Activated T-cell treated with anti-CD3 and anti-CD28 coated beads, Interleukin-2, amount 50 U/mL, for 4 hours (primary cell): ENCODE measurements at regions not wholly inside any gene's neighbourhood (a gene's known extent, or its start where the extent isn't known, plus 50 kb on each side); places are given as distances from the start of the nearest gene placed in this dataset.
"Not testable (repeated sequence)": the region's sequence is repeated elsewhere in the genome, so short reads cannot be mapped to it uniquely, and the experiment has no call there.

Experiments used
- ATAC-seq, 2 donors: fragments of 200-7000 bp; cut with Tn5 transposase; one replicate each; pipeline ENCODE4 v1.10.0; 2021
- DNase-seq: peaks from one replicate; pipeline ENCODE4 v3.0.0-alpha.2; 2020
- H3K27me3 Mint-ChIP-seq: one replicate; pipeline ENCODE4 v1.8.0; 2021; ENCODE audit warnings: low read depth, mixed read lengths
- H3K36me3 Mint-ChIP-seq: one replicate; pipeline ENCODE4 v1.8.0; 2022; ENCODE audit warnings: mixed read lengths; ENCODE audit not compliant: insufficient read depth
- H3K4me1 Mint-ChIP-seq: one replicate; pipeline ENCODE4 v1.8.0; 2021; ENCODE audit warnings: low read depth, mixed read lengths
- H3K4me3 Mint-ChIP-seq: one replicate; pipeline ENCODE4 v1.8.0; 2021; ENCODE audit warnings: mild to moderate bottlenecking, moderate library complexity, mixed read lengths
- H3K9me3 Mint-ChIP-seq: one replicate; pipeline ENCODE4 v1.8.0; 2021; ENCODE audit warnings: mixed read lengths

DNA sequence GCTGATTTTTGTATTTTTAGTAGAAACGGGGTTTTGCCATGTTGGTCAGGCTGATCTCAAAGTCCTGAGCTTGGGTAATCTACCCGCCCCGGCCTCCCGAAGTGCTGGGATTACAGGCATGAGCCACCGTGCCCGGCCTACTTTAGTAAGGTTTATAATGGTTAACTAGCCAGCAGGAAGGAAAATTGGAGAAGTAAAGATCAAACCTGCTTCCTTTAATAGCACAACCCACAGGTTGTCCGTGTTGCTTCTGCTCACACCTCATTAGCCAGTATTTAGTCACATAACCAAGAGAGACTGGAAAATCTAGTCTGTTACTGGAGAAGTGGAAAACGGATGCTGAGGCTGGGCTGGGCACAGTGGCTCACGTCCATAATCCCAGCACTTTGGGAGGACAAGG, 51.9 kb upstream of the TBL1XR1 start:
- peaks cover 5% of the 10 kb centered on the region for H3K4me1 Mint-ChIP-seq
- DNase-seq (no peak), ATAC-seq (no peak)
- no peaks in the 10 kb centered on the region for H3K36me3 Mint-ChIP-seq
- no peaks in the 10 kb centered on the region for H3K27me3 Mint-ChIP-seq
- peaks cover 5% of the 10 kb centered on the region for H3K9me3 Mint-ChIP-seq
- H3K4me3 Mint-ChIP-seq, result no peak overlapping the region

DNA sequence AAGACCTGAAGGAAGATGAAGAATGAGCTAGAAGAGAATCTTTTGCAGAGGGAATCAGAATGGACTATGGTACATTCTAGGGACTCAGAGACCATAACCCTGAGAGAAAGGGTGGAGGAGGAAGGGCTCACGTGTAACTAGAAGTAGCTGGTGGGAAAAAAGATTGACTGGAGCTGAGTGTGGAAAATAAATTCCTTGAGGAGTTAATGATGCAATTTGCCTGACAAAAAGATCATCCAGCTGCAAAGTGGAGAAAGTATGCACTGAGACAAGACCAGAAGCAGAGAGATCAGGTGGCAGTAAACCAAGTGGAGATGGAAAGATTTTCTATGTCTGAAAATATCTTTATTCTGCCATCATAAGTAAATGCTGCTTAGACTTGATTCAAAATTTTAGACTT, 52.9 kb upstream of the TBL1XR1 start:
- H3K9me3 Mint-ChIP-seq, result peaks cover 5% of the 10 kb centered on the region
- no peak overlapping the region for H3K4me3 Mint-ChIP-seq
- peaks cover 5% of the 10 kb centered on the region for H3K4me1 Mint-ChIP-seq
- ATAC-seq (no peak), DNase-seq (no peak)
- H3K27me3 Mint-ChIP-seq, result no peaks in the 10 kb centered on the region
- no peaks in the 10 kb centered on the region for H3K36me3 Mint-ChIP-seq

DNA sequence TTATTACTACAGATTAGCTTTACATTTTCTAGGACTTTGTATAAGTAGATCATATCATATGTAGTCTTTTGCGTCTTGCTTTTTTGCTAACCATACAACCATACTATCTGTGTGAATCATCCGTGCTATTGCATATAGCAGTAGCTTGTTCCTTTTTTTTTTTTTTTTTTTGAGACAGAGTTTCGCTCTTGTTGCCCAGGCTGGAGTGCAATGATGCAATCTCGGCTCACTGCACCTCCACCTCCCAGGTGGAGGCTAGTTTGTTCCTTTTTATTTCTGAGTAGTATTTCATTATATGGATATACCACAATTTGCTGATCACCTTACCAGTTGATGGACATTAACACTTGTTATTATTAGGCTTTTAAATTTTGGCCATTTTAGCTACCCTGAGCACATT, 54.5 kb upstream of the TBL1XR1 start:
- Mint-ChIP-seq H3K36me3 (no peaks in the 10 kb centered on the region), H3K9me3 (peaks cover 5% of the 10 kb centered on the region), H3K27me3 (no peaks in the 10 kb centered on the region), H3K4me3 (no peak overlapping the region), H3K4me1 (peaks cover 5% of the 10 kb centered on the region)
- ATAC-seq (no peak), DNase-seq (no peak)

GRCh38 chr3:177257006-177257405, 59.7 kb upstream of the TBL1XR1 start:
- H3K9me3 Mint-ChIP-seq, result no peaks in the 10 kb centered on the region
- H3K27me3 Mint-ChIP-seq, result no peaks in the 10 kb centered on the region
- DNase-seq (no peak), ATAC-seq (no peak)
- H3K4me1 Mint-ChIP-seq, result no peaks in the 10 kb centered on the region
- no peak overlapping the region for H3K4me3 Mint-ChIP-seq
- no peaks in the 10 kb centered on the region for H3K36me3 Mint-ChIP-seq

DNA sequence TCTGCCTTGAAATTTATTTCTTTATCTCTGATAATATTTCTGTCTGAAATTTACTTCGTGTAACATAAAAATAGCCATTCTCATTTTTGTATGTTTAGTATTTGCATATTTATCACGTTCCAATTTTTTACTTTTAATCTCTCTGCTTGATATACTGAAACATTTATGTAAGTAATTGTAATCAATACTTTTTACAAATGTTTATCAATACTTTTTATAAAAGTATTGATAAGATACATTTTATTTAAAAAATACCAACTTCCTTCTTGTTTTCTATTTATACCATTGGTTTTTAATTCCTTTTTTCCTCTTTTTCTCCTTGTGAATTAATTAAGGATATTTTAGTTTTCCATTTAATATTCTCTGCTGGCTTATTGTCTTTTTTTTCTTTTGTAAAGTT, 60.3 kb upstream of the TBL1XR1 start:
- ATAC-seq, result no peak

DNA sequence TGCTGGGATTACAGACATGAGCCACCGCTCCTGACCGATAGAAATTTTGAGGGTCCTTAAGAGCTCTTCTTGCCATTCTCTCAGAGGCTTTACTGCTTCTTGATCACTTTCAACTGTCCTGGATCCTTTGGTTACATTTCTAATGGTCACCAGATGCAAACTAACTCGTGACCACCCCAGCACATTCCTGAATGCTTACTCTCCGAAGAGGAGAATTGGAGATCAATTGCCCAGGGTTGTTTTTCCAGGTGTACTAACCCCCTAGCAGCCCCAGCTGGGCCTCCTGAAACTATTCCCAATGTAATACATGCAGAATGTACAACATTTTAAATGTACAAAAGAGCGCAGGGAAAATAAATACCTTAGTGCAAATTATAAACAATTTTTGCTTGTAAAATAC, 65.1 kb upstream of the TBL1XR1 start:
- Mint-ChIP-seq H3K36me3 (no peaks in the 10 kb centered on the region), H3K9me3 (no peaks in the 10 kb centered on the region), H3K4me1 (no peaks in the 10 kb centered on the region), H3K27me3 (no peaks in the 10 kb centered on the region), H3K4me3 (no peak overlapping the region)
- DNase-seq (no peak), ATAC-seq (no peak)

More for the DNA sequence above, 60.3 kb upstream of the TBL1XR1 start:
- H3K9me3 Mint-ChIP-seq, result no peaks in the 10 kb centered on the region
- no peaks in the 10 kb centered on the region for H3K36me3 Mint-ChIP-seq
- no peaks in the 10 kb centered on the region for H3K27me3 Mint-ChIP-seq
- H3K4me1 Mint-ChIP-seq, result no peaks in the 10 kb centered on the region
- no peak for DNase-seq
- H3K4me3 Mint-ChIP-seq, result no peak overlapping the region

DNA sequence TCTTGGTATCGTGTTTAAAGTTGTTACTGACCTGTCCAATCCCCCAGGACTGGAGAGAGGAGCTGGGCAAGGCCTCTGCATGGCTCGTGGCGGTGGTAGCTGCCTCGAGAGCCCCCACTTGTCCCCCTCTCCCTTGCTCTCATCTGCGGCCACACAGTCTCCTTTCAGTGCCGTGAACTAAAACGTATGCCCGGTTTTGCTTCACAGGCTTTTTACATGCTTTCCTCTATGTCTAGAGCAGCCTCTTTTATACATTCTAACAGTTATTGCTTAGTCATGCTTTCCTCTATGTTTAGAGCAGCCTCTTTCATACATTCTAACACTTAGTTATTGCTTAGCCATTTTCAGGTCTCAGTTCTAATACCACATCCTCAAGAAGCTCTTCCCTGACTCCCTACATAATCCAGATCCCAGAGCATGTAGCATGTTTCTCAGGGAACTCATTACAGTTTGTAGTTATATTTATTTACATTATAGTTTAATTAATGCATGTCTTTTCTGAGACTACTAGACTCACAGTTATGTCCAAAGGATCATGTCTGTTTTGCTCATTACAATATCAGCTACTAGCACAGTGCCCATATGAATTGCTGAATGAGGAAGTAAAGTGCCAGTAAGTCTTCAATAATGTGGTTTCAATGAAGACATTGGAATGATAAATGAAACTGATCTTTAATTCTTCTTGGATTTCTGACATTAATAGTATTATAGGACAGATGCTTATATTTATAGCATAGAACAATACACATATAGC, 66.5 kb upstream of the TBL1XR1 start:
- DNase-seq (no peak), ATAC-seq (no peak)
- no peaks in the 10 kb centered on the region for H3K27me3 Mint-ChIP-seq
- no peaks in the 10 kb centered on the region for H3K9me3 Mint-ChIP-seq
- no peaks in the 10 kb centered on the region for H3K36me3 Mint-ChIP-seq
- H3K4me1 Mint-ChIP-seq, result no peaks in the 10 kb centered on the region
- H3K4me3 Mint-ChIP-seq, result no peak overlapping the region

- H3K4me3 Mint-ChIP-seq, DNase-seq, H3K4me1 Mint-ChIP-seq, H3K27me3 Mint-ChIP-seq, H3K36me3 Mint-ChIP-seq, H3K9me3 Mint-ChIP-seq, ATAC-seq: not testable (repeated sequence)
These were observed 74.7 kb upstream of the TBL1XR1 start for GRCh38 chr3:177271811-177272501.

DNA sequence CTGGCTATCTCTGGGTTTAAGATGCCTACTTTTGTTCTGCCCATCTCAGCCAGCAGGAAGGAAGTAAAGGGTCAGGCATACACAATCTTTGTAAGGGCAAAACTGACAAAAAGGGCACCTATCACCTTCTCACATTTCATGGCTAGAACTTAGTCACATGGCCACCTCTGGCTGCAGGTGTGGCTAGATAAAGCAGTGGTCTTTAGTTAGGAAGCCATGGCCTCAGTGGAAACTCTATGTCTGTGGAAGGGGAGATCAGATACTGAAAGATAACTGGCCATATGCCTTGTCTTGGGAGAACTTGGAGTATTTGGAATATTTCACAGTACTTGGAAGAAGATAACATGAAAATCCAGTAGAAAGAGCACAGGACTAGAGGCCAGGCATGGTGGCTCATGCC, 80.7 kb upstream of the TBL1XR1 start:
- H3K9me3 Mint-ChIP-seq, result no peaks in the 10 kb centered on the region
- H3K4me3 Mint-ChIP-seq, result no peak overlapping the region
- ATAC-seq (no peak), DNase-seq (no peak)
- peaks cover 19% of the 10 kb centered on the region for H3K4me1 Mint-ChIP-seq
- no peaks in the 10 kb centered on the region for H3K36me3 Mint-ChIP-seq
- H3K27me3 Mint-ChIP-seq, result no peaks in the 10 kb centered on the region

DNA sequence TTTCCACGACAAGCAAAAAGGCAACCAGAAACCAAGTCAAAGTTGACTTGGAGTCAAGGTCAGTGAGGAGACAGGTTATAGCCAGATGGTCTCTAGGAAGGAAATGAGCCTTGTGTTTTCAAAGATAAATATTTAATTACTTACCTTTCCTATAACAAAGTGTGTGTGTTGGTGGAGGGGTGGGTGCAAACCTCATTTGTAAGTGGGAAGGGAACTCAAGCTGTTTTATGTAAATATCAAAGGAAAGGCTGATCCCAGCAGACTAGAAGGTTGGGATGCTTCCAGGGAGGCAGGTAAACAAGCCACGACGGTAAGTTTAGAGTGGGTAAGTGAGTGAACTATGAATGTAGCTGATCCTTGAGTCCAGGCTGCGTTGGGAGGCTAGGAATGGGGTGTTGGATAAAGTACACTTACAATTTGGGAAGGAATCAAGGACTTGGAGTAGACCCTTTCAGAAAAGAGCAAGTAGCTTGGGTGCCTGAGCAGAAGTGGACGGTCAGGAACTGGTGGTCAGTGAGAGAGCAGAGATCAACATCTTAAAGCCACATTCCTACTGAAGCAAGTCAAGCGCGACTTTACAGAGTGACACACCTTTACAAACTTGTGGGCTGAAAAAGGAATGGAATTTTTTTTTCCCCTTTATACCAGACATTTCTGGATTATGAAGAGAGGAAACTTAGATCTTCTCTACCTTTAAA, 82.0 kb upstream of the TBL1XR1 start:
- ATAC-seq (no peak), DNase-seq (no peak)
- Mint-ChIP-seq H3K9me3 (no peaks in the 10 kb centered on the region), H3K27me3 (no peaks in the 10 kb centered on the region), H3K36me3 (no peaks in the 10 kb centered on the region), H3K4me3 (no peak overlapping the region), H3K4me1 (peaks cover 20% of the 10 kb centered on the region)

DNA sequence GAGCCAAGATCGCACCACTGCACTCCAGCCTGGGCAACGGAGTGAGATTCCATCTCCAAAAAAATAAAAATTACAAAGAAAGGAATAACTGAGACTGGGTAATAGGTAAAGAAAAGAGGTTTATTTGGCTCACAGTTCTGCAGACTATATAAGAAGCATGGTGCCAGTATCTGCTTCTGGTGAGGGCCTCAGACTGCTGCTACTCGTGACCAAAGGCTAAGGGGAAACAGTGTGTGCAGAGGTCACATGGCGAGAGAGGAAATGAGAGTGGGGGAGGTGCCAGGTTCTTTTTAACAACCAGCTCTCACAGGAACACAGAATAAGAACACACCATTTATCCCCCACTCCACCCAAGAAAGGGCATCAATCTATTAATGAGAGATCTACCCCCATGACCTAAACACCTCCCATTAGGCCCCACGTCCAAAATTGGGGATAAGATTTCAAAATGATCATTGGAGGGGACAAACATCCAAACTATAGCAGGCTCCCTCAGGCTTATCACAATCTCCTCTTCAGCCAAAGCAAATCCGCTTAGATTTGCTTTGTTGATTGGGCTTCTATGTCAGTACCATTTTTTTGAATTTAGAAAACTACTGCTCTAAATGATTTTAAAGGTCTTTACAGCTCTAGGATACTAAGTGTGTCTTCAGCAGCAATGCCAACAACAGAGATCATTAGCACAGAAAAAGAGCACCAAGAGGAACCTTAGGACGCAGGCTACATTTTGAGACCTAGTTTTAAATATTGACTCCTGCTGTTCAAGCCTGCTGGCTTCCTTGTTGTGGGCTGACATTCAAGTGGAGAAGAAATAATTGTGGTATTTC, 84.2 kb upstream of the TBL1XR1 start:
- peaks cover 27% of the 10 kb centered on the region for H3K4me1 Mint-ChIP-seq
- ATAC-seq (no peak), DNase-seq (no peak)
- H3K36me3 Mint-ChIP-seq, result no peaks in the 10 kb centered on the region
- H3K9me3 Mint-ChIP-seq, result no peaks in the 10 kb centered on the region
- no peaks in the 10 kb centered on the region for H3K27me3 Mint-ChIP-seq
- H3K4me3 Mint-ChIP-seq, result no peak overlapping the region

DNA sequence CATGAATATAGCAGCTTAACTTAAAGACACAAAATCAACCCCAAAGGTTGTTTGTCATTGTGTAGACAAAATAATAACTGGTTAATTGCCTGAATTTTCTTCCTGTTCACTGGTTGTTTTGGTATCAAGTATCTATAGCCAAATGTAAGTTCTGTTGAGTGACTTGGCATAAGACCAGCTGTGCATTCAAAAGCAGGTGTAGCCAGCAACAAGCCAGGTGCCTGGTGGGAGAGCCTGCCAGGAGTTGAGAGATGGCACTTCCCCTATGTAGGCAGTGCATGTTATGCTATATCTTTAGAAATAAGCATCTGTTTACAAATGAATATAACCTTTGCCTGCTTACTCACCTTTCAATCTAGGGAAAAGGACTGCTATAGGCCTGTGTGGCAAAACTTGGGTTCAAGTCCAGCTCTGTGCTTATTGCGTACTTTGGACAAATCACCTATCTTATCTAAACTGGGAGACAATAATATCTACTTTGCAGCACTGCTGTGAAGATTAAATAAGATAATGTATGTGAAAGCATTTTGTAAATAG, 84.9 kb upstream of the TBL1XR1 start:
- H3K4me3 Mint-ChIP-seq, result no peak overlapping the region
- no peaks in the 10 kb centered on the region for H3K9me3 Mint-ChIP-seq
- DNase-seq, result no peak
- no peak for ATAC-seq
- no peaks in the 10 kb centered on the region for H3K36me3 Mint-ChIP-seq
- H3K27me3 Mint-ChIP-seq, result no peaks in the 10 kb centered on the region
- peaks cover 27% of the 10 kb centered on the region for H3K4me1 Mint-ChIP-seq

- Mint-ChIP-seq H3K9me3 (no peaks in the 10 kb centered on the region), H3K4me1 (peaks cover 27% of the 10 kb centered on the region), H3K27me3 (no peaks in the 10 kb centered on the region), H3K4me3 (no peak overlapping the region), H3K36me3 (no peaks in the 10 kb centered on the region)
- DNase-seq, result no peak
- ATAC-seq, result no peak
These were observed 86.7 kb upstream of the TBL1XR1 start for GRCh38 chr3:177283983-177284382.

- no peak overlapping the region for H3K4me3 Mint-ChIP-seq
- no peaks in the 10 kb centered on the region for H3K36me3 Mint-ChIP-seq
- H3K9me3 Mint-ChIP-seq, result no peaks in the 10 kb centered on the region
- peaks cover 27% of the 10 kb centered on the region for H3K4me1 Mint-ChIP-seq
- peak in 1 of 2 donors; percentile 58 for ATAC-seq
- peak; percentile 17 for DNase-seq
- H3K27me3 Mint-ChIP-seq, result no peaks in the 10 kb centered on the region
These were observed 87.2 kb upstream of the TBL1XR1 start for GRCh38 chr3:177284383-177284881.
